GM19043 (cell line): ENCODE measurements at regions not wholly inside any gene's neighbourhood (a gene's known extent, or its start where the extent isn't known, plus 50 kb on each side); places are given as distances from the start of the nearest gene placed in this dataset.
"Not testable (repeated sequence)": the region's sequence is repeated elsewhere in the genome, so short reads cannot be mapped to it uniquely, and the experiment has no call there.

Experiments
- ATAC-seq: cut with Tn5 transposase; IDR thresholded peaks from one replicate; pipeline ENCODE4 v1.9.1; 2021; ENCODE audit warnings: low read depth; ENCODE audit not compliant: unreplicated experiment

DNA sequence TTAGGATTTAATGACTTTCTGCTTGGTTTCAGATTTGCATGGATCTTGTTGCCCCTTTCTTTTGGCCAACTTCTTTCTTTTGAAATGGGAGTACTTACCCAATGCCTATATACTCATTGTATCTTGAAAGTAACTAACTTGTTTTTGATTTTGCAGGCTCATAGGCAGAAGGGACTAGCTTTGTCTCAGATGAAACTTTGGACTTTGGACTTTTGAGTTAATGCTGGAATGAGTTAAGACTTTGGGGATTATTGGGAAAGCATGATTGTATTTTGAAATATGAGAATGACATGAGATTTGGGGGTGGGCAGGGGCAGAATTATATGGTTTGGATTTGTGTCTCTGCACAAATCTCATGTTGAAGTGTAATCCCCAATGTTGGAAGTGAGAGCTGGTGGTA lies 657.1 kb downstream of the TMTC2 start:
- ATAC-seq: no peak

DNA sequence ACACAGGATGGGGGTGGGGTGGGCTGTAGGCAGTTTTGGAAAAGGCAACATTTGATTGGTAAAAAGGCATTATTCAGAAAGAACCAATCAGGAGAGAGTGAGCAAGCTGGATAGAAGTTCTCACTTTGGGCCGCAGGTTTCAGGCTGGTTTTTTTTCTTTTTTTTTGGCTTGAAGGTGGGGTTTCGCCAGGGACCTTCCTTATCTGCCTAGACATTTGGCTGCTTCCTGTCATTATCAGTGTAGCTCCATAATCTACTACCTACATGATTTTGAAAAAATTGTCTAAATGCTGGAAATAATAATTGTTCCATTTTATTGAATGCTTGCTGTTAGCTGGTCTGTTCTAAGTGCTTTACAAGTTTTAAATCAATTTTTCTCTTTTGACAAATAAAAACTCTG lies 649.0 kb downstream of the TMTC2 start:
- ATAC-seq: no peak

DNA sequence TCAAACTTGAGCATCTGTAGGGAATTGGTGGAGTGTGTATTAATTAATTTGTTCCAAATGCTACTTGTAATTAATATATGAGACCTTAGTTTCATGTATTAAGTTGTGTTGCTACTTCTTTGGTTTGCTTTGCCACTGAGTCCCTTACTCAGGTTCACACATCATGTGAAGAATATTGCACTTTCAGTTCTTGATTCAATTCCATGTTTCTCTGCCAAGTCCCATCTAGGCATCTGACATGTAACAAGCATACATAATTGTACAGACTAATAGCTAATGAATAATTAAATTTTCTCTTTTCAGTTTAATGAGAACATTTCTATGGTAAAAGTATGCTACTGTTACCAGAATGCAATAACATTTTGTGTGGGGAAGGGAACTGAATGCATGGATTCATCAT lies 640.0 kb downstream of the TMTC2 start:
- ATAC-seq: no peak

DNA sequence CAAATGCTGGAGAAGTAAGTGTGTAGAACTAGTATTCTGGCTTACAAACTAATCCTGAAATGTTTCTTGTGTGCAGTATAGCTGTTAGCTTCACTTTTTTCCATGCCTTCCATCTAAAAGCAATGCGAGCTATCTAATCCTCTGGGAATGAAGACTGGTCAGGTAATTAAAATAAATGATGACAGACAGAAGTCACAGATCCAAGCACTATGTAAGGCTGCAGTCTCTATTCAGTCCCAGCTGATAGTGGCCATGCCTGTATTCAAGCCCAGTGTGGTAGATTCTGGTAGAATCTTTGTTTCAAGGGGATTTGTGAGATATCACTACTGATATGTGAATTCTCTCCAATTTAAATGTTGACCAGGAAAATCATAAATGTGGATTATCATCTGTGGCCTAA lies 637.2 kb downstream of the TMTC2 start:
- no peak for ATAC-seq

DNA sequence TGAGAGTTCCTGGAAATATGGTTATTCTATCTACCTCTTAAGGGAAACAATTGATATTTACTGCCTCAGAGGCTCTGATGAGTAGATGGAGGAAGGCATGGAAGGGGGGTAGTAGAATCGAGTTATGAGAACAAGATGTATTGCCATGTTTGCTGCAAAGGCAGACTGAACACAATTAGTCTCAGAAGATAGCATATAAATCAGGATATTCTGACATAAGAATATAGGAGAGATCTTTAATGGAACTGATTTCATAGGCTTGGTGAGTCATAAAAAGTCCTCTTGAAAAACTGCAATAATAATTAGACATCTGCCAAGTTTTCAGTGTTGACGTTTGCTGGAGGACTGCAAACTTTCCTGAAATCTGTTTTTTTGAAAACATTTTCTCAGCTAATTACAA lies 636.1 kb downstream of the TMTC2 start:
- no peak for ATAC-seq

DNA sequence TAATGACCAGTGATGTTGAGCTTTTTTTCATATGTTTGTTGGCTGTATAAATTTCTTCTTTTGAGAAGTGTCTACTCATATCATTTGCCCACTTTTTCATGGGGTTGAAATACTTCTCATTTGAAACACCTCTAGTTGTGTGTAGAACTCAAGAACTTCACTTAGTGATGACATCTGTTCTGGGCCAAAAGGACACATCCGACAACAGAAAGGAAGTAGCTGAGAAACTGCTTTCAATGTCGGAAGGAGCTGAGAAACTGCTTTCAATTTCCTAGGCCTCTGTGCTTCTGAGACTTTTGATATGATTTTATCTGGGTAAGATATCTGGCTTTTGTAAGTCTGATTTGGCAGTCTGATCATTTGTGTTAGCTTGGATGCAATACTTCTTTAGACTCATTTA lies 635.3 kb downstream of the TMTC2 start:
- no peak for ATAC-seq

DNA sequence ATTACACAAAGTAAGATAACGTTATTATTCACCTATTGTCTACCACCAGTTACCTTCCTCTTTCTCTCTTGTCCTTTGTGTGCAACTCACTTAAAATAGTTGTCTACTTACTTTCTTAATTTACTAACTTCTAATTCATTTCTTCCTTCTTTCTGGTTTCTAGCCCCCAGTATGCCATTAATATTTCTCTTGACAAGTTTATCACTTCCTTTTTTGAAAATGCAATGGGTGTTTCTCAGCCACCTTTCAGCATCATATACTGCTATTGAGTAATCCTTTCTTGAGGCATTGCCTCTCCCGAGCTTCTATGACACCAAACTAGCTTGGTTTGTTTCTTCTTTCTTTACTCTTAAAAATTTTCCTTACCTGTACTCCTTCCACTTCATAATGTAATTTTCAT lies 633.6 kb downstream of the TMTC2 start:
- no peak for ATAC-seq

DNA sequence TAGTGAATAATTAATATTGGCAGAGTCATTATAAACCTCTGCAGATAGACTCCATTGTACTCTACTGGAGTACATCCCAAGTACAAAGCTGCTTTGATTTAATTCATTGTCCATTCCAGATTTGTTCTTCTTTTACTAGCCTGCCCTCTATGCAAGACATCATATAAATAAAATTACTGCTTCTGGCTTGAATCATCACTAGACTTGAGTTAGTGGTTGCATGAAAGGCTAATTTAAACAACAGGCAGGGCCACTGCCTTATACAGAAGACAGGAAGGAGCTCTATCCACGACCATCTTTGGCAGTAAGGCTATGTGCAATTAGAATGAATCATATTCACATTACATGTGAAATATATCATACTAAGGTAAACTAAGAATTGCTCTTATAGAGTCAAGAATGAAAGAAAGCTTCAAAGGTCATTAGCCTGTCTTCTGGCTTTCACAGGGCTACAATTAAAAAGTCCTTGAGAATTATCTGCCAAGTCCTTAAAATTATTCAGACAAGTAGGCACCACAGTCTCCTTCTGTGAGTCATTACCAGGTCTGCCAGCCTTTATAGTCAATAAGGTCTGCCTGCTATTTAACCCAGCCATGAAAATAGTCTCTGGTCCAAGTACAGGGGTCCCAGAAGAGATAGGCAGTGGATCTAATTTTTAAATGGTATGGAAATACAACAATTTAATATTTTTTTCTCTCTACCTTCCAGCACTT lies 631.8 kb downstream of the TMTC2 start:
- ATAC-seq: no peak

DNA sequence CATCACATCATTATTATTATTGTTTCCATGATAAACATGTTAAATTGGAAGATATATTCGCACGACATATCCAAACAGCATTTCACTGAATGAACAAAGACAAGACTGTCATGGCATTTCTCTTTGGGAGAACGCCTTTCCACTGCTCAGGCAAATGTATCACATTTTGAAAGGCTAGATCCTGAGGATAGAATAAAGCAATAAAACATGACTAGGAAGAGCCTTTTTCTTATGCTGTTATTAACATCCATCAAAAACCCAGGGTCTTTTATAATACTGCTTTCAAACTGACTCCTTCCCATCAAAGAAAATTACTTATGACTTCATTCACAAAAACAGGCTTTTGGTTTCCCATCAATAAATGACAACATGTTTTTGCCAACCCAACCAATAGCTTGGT lies 630.9 kb downstream of the TMTC2 start:
- ATAC-seq: no peak

DNA sequence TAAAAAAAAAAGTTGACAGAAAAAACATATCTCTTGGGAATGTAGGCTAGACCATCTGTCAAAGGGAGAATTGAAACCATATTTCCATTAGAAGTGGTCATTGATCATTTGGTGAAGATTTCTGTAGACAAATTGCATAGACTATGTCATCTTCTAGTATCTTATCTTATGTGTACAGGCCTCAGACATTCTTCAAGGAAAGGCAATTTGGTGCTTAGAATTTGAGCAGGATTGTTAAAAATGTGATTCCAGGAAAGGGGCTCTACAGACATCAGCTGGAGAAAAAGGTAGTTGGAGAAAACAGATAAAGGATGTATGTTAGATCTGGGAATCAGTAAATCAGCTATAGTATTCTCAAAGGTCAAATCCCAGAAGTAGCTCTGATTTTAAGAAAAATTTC lies 627.1 kb downstream of the TMTC2 start:
- ATAC-seq: no peak

DNA sequence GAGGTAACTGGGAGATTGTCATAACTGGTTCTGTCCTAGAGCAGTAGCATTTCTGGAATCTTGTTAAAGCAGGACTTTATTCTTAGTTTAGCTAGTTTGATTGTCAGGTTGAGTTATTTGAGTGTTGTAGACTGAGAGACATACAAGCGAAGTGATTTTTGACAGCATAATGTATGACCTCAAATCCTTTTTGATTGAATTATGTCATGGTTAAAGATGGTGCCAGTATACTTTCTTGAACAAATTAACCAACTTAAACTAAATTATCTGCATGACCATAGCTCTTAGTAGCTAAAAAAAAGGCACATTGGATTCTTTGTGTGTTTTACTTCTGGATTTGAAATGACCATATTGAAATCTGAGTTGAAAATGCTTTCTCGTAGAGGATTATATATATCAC lies 626.6 kb downstream of the TMTC2 start:
- no peak for ATAC-seq

DNA sequence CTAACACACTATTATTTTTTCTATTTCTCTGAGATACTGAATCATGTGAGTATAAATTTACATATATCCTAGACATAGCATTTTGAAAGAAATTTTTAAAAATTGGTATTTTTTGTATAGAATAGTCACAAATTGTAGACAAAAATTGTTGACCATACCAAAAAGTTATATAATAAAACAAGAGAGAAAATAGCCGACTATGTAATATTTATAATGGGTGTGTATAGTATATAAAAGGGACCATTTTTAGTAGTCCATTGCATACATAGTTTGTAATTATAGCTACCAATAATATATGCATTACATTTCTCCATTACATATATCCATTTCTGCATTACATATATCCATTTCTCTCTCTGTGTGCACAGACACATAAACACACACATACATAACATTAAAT lies 590.2 kb downstream of the TMTC2 start:
- ATAC-seq: no peak

DNA sequence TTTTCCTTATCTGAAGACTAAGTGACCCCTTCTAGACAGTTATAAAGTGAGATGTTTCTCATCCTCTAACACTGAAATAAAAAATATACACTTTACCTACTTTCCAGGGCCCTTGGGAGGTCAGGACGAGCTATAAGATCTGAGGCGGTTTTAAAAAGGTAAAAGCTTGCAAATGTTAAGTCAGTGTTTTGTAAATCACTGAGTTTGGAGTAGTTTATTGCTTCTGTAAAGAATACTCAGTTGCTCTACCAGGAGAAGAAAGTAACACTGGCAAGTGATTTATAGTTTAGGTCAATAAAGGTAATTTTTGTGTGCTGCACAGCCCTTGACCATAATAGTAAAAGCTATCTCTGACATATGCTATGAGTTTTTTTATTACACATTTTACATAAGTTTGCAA lies 584.5 kb downstream of the TMTC2 start:
- no peak for ATAC-seq

DNA sequence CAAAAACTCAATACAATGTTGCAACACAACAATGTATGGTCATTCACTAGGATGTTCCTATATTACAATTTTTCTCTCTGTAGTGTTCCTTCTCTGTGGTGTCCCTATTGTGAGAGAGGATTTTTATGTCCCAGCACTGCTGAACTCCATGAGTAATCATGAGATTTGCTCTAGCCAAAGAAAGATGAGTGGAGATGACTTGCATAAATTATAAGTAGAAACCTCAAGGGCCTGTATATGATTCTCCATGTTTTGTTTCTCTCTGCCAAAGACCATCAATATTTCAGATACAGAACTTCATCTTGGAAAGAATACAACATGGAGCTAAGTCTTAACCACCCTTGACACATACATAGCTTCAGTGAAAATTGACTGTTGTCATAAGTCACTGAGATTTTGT lies 579.1 kb downstream of the TMTC2 start:
- ATAC-seq: no peak

DNA sequence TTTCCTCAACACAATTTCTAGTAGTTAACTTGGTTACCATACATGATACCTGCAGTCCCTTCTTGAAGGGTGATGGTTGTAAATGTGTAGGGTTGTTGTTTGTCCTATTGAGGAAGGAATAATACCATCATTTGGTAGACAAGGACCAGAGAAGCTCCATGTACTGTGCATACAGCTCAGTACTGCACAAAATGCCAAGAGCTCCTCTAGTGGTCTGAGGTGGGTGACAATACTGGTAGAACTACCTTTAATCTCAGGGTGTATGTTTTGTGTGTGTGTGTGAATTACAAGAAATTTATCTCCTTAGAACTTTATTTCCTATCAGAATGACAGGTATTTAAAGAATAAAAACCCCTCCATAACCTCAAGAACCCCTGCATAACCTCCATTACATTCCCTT lies 575.3 kb downstream of the TMTC2 start:
- no peak for ATAC-seq

DNA sequence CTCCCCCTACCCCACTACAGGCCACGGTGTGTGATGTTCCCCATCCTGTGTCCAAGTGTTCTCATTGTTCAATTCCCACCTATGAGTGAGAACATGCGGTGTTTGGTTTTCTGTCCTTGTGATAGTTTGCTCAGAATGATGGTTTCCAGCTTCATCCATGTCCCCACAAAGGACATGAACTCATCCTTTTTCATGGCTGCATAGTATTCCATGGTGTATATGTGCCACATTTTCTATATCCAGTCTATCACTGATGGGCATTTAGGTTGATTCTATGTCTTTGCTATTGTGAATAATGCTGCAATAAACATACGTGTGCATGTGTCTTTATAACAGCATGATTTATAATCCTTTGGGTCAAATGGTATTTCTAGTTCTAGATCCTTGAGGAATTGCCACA lies 573.4 kb downstream of the TMTC2 start:
- not testable (repeated sequence) for ATAC-seq

DNA sequence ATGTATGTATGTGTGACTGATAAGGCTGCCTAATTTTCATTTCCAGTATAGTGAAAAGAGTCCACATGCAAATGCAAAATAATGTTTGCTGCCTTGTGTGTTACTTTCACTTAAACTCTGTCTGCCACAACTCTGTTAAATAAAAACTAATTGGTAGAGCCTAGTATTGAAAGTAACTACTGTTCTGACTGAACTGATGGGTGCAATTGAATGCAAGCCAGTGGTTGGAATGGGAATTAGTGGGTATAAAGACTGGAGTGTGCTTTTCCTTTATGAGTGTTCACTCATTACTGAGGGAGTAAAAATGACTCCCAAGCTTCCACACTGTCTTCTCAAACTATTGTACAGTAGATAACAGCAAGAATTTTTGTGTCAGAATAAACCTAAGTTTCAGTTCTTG lies 571.0 kb downstream of the TMTC2 start:
- no peak for ATAC-seq

DNA sequence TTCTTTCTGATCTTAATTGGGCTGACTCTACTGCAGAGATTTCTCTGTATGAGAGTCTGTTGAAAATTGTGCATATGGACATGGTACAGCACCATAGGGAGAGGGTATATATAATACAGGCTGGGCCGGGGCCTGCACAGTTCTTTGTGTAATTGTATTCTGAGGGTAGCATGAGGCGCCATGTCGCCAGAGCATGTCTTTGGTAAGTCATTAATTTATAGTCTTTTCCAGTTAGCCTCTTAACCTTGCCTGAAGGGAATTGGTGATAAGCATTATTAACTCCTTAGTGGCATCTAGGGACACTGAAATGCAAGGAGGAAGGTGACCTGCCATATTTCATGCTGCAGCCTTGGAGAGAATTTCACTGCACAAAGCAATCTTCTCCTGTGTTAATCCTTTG lies 569.9 kb downstream of the TMTC2 start:
- no peak for ATAC-seq

DNA sequence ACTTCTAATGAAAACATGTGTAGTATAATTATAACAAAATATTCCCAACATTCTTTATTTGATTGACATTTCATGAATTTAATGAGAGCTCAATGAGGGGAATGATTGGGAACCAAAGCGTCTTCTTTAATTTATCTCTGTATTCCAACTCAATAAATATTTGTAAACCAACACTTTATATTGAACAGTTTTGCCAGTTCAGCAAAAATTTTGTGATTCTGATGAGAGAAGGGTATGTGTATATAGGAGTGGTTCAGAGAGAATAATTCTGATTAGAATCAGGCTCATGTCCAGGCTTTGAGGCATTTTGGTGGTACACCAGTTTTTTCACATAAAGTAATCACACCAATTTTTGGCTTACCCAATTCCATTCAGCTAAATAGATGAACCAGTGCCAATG lies 564.2 kb downstream of the TMTC2 start:
- no peak for ATAC-seq

DNA sequence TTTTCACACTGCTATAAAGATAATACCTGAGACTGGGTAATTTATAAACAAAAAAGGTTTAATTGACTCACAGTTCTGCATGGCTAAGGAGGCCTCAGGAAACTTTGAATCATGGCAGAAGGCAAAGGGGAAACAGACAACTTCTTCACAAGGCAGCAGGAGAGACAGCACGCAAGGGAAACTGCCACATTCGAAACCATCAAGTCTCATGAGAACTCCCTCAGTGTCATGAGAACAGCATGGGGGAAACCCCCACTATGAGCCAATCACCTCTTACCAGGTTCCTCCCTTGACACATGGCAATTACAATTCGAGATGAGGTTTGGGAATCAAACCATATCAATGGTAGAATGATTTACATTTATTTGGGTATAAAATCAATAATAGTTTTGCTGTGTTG lies 558.5 kb downstream of the TMTC2 start:
- no peak for ATAC-seq

DNA sequence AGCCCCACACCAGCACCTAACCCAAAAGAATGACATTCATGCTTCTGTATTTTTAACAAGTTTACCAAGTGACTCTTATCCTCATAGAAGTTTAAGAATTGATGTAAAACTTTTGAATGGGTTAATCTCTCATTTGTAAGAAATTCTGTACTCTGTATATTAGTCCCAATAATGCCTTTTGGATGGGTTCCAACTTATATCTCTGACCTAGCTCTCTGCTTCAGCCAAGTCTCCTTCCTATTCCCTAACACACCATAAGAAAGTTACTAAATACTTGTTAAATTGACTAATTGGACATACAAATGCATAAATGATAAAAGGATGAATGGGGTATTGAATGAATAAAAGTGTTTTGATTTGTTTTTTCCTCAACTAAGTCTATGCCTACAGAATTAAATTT lies 557.3 kb downstream of the TMTC2 start:
- no peak for ATAC-seq

DNA sequence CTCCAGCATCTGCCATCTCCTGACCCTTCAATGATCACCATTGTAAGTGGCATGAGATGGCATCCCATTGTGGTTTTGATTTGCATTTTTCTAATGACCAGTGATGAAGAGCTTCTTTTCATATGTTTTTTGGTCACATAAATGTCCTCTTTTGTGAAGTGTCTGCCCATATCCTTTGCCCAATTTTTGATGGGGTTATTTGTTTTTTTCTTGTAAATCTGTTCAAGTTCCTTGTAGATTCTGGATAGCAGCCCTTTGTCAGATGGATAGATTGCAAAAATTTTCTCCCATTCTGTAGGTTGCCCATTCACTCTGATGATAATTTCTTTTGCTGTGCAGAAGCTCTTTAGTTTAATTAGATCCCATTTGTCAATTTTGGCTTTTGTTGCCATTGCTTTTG lies 547.3 kb downstream of the TMTC2 start:
- not testable (repeated sequence) for ATAC-seq

DNA sequence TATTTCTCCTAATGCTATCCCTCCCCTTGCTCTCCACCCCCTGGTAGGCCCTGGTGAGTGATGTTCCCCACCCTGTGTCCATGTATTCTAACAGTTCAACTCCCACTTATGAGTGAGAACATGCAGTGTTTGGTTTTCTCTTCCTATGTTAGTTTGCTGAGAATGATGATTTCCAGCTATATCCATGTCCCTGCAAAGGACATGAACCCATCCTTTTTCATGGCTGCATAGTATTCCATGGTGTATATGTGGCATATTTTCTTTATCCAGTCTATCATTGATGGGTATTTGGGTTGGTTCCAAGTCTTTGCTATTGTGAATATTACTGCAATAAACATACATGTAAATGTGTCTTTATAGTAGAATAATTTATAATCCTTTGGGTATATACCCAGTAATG lies 540.3 kb downstream of the TMTC2 start:
- not testable (repeated sequence) for ATAC-seq
